Breast epithelium (tissue), 3 donors: ENCODE measurements at regions not wholly inside any gene's neighbourhood (a gene's known extent, or its start where the extent isn't known, plus 50 kb on each side); places are given as distances from the start of the nearest gene placed in this dataset.

Source experiments
- CTCF ChIP-seq, 3 donors: fragments of 450-650 bp; IDR thresholded peaks; one replicate each; pipeline ENCODE4 v1.5.1; 2016 to 2017; ENCODE audit warnings: antibody characterized with exemption in 3 of 3, mild to moderate bottlenecking in 3 of 3, moderate library complexity in 3 of 3
- POLR2A ChIP-seq: fragments of 450-650 bp; IDR thresholded peaks from one replicate; pipeline ENCODE4 v1.6.1; 2016; ENCODE audit warnings: antibody characterized with exemption, mild to moderate bottlenecking, moderate library complexity

GRCh38 chr15:53811530-53811929 lies 52.1 kb upstream of the WDR72 start:
- TF ChIP-seq CTCF (IDR thresholded peaks at IDR 0.05), result no peak
- no peak for TF ChIP-seq POLR2A
